K562 (cell line): ENCODE measurements at regions not wholly inside any gene's neighbourhood (a gene's known extent, or its start where the extent isn't known, plus 50 kb on each side); places are given as distances from the start of the nearest gene placed in this dataset.

Experiments used
- ATAC-seq: fragments of 200-7000 bp; cut with Tn5 transposase; 3 replicates; pipeline ENCODE4 v1.9.1; 2020; ENCODE audit warnings: moderate library complexity
- BruUV-seq: library from RNA; stranded (reverse); fragments of 400-500 nt; replicated peaks from 2 replicates; lab custom pipeline; 2021; lab: Mats Ljungman, UMichigan
- CTCF ChIA-PET: fragments of 300-600 bp; formaldehyde crosslinking; extraction: SDS; loops from one replicate; lab custom pipeline; 2021; ENCODE audit warnings: low intra/inter-chr PET ratio; lab: Yijun Ruan, JAX
- POLR2A ChIA-PET: fragments of 300-600, 350-650 bp; sonication (Branson Sonifier 250); formaldehyde crosslinking; extraction: SDS; loops from one replicate; lab custom pipeline; 2021; ENCODE audit warnings: antibody characterized with exemption, inconsistent platforms; lab: Yijun Ruan, JAX
- DNase-seq, 4 experiments: peaks; one replicate each; pipeline versions ENCODE4 v3.0.0 to v3.0.0-alpha.2; 2011 to 2018; ENCODE audit warnings: low spot score in 3 of 4, mixed read lengths in 3 of 4; ENCODE audit errors: extremely low read depth in 1 of 4
- FAIRE-seq: peaks from 2 replicates; lab custom pipeline; 2011; peaks lifted over from hg19 to GRCh38; lab: Jason Lieb, UNC
- H2AFZ ChIP-seq: 2 replicates; pipeline ENCODE4 v1.6.0; 2011; ENCODE audit warnings: low read depth, low read length, control low read depth, inconsistent platforms
- H3K27ac ChIP-seq: fragments of 200-600 bp; 3 replicates; pipeline ENCODE4 v1.8.0; 2011; ENCODE audit warnings: low read depth, mild to moderate bottlenecking, control low read depth, inconsistent platforms, low read length, moderate library complexity, mixed read lengths; ENCODE audit errors: extremely low read depth
- H3K27me3 ChIP-seq, 2 experiments: fragments of 300-600 bp in 1 of 2; 2 replicates in 1 of 2; 3 replicates in 1 of 2; pipeline versions ENCODE4 v1.6.0 to v1.8.0; 2011; ENCODE audit warnings: inconsistent platforms in 2 of 2, low read length in 2 of 2, mild to moderate bottlenecking in 1 of 2, mixed read lengths in 1 of 2, moderate library complexity in 1 of 2; ENCODE audit not compliant: control insufficient read depth in 2 of 2, insufficient read depth in 2 of 2
- H3K36me3 ChIP-seq: fragments of 300-600 bp; 3 replicates; pipeline ENCODE4 v1.8.0; 2011; ENCODE audit warnings: mild to moderate bottlenecking, low read length, inconsistent platforms; ENCODE audit not compliant: control insufficient read depth, insufficient read depth
- H3K4me1 ChIP-seq, 2 experiments: fragments of 200-600 bp in 1 of 2; replicated peaks in 1 of 2; 2 replicates in 1 of 2; 3 replicates in 1 of 2; pipeline versions ENCODE4 v1.5.1 to v1.8.0; 2011; ENCODE audit warnings: inconsistent platforms in 2 of 2, low read length in 2 of 2, mild to moderate bottlenecking in 1 of 2, mixed read lengths in 1 of 2, moderate library complexity in 1 of 2; ENCODE audit not compliant: control insufficient read depth in 2 of 2, insufficient read depth in 2 of 2
- H3K4me2 ChIP-seq: 2 replicates; pipeline ENCODE4 v1.6.1; 2011; ENCODE audit warnings: low read length, control low read depth, inconsistent platforms, mixed read lengths; ENCODE audit not compliant: insufficient read depth
- H3K4me3 ChIP-seq: fragments of 200-600 bp; sonication (generic), shearing (Covaris generic); 2 replicates; pipeline ENCODE4 v1.5.1; 2016; ENCODE audit warnings: control low read depth, inconsistent platforms
- H3K79me2 ChIP-seq: fragments of 200-600 bp; 3 replicates; pipeline ENCODE4 v1.8.0; 2011; ENCODE audit warnings: low read length, inconsistent platforms; ENCODE audit not compliant: control insufficient read depth, insufficient read depth
- H3K9ac ChIP-seq, 2 experiments: 2 replicates each; pipeline versions ENCODE4 v1.6.0 to v1.6.1; 2011; ENCODE audit warnings: low read depth in 2 of 2, low read length in 2 of 2, control low read depth in 1 of 2, inconsistent platforms in 1 of 2, mild to moderate bottlenecking in 1 of 2, mixed read lengths in 1 of 2; ENCODE audit not compliant: insufficient read depth in 1 of 2
- H3K9me1 ChIP-seq: one replicate; pipeline ENCODE4 v1.6.0; 2011; ENCODE audit warnings: inconsistent platforms, mild to moderate bottlenecking, low read length, moderate library complexity; ENCODE audit not compliant: control insufficient read depth, insufficient read depth
- H3K9me3 ChIP-seq: replicated peaks from 2 replicates; pipeline ENCODE4 v1.5.1; 2011; ENCODE audit warnings: low read depth, low read length, inconsistent platforms; ENCODE audit not compliant: control insufficient read depth, insufficient read depth
- H4K20me1 ChIP-seq: replicated peaks from 2 replicates; pipeline ENCODE4 v1.6.1; 2011; ENCODE audit warnings: low read length, inconsistent platforms, mixed read lengths; ENCODE audit not compliant: control insufficient read depth, insufficient read depth
- BRF1 ChIP-seq: IDR thresholded peaks from 3 replicates; pipeline ENCODE4 v1.6.1; 2011; ENCODE audit warnings: borderline replicate concordance, mild to moderate bottlenecking; ENCODE audit not compliant: insufficient read length; ENCODE audit errors: extremely low read depth
- ESRRB ChIP-seq: fragments of 250-450 bp; sonication (Bioruptor Pico); IDR thresholded peaks from 2 replicates; pipeline ENCODE4 v1.5.0; 2020; ENCODE audit warnings: mild to moderate bottlenecking, moderate library complexity, borderline replicate concordance
- KAT2B ChIP-seq: IDR thresholded peaks from one replicate; pipeline ENCODE4 v1.6.1; 2012; ENCODE audit warnings: low read depth, mild to moderate bottlenecking, control low read depth, inconsistent platforms, low read length, moderate library complexity
- LEF1 ChIP-seq: fragments of 450-650 bp; IDR thresholded peaks from 2 replicates; pipeline ENCODE4 v1.6.1; 2016; ENCODE audit warnings: mild to moderate bottlenecking
- PCBP1 ChIP-seq: fragments of 200-400 bp; formaldehyde crosslinking; IDR thresholded peaks from 2 replicates; pipeline ENCODE4 v1.6.1; 2018; ENCODE audit warnings: mild to moderate bottlenecking, low read depth, low read length; ENCODE audit not compliant: poor library complexity, severe bottlenecking
- PHF20 ChIP-seq: fragments of 450-650 bp; IDR thresholded peaks from 2 replicates; pipeline ENCODE4 v1.6.1; 2018; ENCODE audit not compliant: partially characterized antibody
- RFX7 ChIP-seq: fragments of 250-450 bp; sonication (Bioruptor Pico); IDR thresholded peaks from 2 replicates; pipeline ENCODE4 v1.5.1; 2021; ENCODE audit warnings: mild to moderate bottlenecking
- TBL1XR1 ChIP-seq, 2 experiments: IDR thresholded peaks; 2 replicates each; pipeline ENCODE4 v1.6.1; 2012; ENCODE audit warnings: improper control_type of control experiment in 2 of 2, low read length in 2 of 2, mild to moderate bottlenecking in 1 of 2
- WGBS: fragments of 100-300 bp; shearing (Covaris generic); methylation state at CpG from one replicate; pipeline ENCODE4 v1.1.6; 2016; ENCODE audit warnings: low coverage, mixed read lengths; ENCODE audit not compliant: insufficient coverage; ENCODE audit errors: missing lambda C conversion rate; 5-methylcytosine and 5-hydroxymethylcytosine counted together
- in situ Hi-C: fragments of 300-500 bp; cut with MboI; formaldehyde crosslinking; loops from 4 replicates; pipeline ENCODE4 v1.15.0; 2018; ENCODE audit warnings: inconsistent platforms, mixed read lengths
- intact Hi-C: fragments of 100-400 bp; cut with micrococcal nuclease; formaldehyde crosslinking; loops from 2 replicates; pipeline ENCODE4 v1.14.2; 2022
- TF ChIP-seq, protein P1 (sequence below): fragments of 250-450 bp; sonication (Bioruptor Pico); IDR thresholded peaks from 2 replicates; pipeline ENCODE4 v1.5.0; 2021; ENCODE audit warnings: mild to moderate bottlenecking, moderate library complexity
- TF ChIP-seq, protein P2 (sequence below): sonication (generic); formaldehyde crosslinking; IDR thresholded peaks from 2 replicates; pipeline ENCODE4 v1.4.0; 2020; ENCODE audit warnings: mild to moderate bottlenecking, missing genetic modification reagents
- TF ChIP-seq, protein P3 (sequence below): fragments of 250-450 bp; sonication (Bioruptor Pico); IDR thresholded peaks from 2 replicates; pipeline ENCODE4 v1.5.1; 2021; ENCODE audit warnings: mild to moderate bottlenecking

DNA sequence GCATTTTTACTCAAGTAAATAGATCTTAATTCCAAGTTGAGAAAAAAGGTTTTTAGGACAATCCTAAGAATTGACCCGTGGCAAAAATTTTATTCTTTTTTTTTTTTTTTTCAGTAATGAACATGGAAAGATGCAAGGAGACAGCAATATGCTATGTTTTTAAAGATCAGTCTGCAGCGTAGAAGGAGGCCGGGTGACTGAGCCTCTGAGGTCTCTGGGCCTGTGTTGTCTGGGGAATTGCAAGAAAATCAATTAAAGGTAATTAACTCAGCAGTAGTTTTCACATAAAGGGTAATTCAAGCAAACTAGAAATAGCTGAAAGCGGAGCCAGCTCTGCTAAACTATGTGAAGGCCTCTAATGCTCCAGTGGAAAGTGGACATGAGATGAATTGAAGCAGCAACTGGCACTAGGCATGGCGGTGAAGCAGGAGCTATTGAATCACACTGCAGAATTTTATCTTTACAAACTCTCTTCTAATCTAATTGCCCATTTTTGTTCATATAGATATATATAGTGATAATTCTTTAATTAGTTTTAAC lies 285.2 kb upstream of the ITGA1 start:
- H3K36me3 ChIP-seq: no peaks in the 10 kb centered on the region
- POLR2A ChIA-PET: no interaction called here
- no peak overlapping the region for H2AFZ ChIP-seq
- no peaks in the 10 kb centered on the region for H4K20me1 ChIP-seq
- no peaks in the 10 kb centered on the region for H3K4me1 ChIP-seq
- no peaks in the 10 kb centered on the region for H3K9me1 ChIP-seq
- H3K4me3 ChIP-seq: no peak overlapping the region
- H3K9me3 ChIP-seq: no peaks in the 10 kb centered on the region
- BruUV-seq: no TSS peak
- FAIRE-seq (no peak), DNase-seq (no peak), ATAC-seq (no peak)
- no peak overlapping the region for H3K9ac ChIP-seq
- no peak overlapping the region for H3K27ac ChIP-seq
- WGBS: 2% methylated on average over 5 of the region's 5 CpGs
- H3K4me2 ChIP-seq: no peak overlapping the region
- CTCF ChIA-PET: no interaction called here
- TF ChIP-seq, protein P1, sequence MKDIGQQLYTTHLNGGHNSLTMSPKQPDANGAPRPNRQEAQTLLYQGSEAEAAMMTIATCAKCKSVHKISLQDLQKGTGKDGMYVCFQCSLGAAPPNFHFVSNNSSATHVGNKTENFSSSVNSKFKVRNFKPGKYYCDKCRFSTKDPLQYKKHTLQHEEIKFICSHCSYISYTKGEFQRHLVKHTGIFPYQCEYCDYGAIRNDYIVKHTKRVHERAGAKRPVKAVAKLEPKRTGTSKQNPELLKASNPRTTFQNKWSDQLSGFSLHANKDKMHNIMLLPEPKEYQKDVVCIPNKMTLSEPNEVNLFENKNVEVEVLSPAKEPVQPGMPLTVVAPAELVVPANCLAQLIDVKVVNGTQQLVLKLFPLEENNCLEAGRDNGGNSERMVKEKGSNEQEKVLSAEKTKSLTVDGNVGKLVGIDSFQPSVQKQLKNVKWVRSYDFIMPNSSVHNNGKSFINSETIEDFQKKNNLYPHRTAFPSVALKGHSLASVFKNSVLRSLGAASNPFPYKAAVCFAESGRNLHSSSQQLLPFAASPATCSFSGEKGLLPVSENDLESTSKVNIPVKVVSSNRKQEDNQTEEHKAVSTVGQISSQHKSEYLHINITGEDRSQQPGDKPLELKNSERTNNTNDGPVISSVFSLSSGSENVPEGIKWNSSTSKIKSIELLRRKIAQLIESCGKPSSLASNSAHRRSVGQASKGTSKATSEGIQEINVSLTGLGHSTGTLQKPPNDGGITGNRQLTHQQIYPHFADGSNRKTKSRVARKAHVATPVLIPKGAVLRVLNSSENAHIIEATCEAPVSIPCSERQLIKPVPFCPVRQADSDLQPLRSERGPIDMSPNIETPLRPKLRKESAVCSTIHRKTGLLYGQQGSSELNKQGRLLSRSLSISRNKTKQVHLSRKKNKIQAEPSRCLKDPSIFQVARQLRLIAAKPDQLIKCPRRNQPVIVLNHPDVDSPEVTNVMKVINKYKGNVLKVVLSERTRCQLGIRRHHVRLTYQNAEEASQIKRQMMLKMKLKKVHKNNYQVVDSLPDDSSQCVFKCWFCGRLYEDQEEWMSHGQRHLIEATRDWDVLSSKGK: no peak
- TF ChIP-seq TBL1XR1 (IDR thresholded peaks at IDR 0.05; ENCODE audit: low read length in 2 of 2) (no peak), RFX7 (CRISPR knock-in tag) (no peak), PCBP1 (no peak), PHF20 (no peak), BRF1 (no peak), LEF1 (no peak), ESRRB (CRISPR knock-in tag) (no peak), KAT2B (no peak)
- TF ChIP-seq, protein P2, sequence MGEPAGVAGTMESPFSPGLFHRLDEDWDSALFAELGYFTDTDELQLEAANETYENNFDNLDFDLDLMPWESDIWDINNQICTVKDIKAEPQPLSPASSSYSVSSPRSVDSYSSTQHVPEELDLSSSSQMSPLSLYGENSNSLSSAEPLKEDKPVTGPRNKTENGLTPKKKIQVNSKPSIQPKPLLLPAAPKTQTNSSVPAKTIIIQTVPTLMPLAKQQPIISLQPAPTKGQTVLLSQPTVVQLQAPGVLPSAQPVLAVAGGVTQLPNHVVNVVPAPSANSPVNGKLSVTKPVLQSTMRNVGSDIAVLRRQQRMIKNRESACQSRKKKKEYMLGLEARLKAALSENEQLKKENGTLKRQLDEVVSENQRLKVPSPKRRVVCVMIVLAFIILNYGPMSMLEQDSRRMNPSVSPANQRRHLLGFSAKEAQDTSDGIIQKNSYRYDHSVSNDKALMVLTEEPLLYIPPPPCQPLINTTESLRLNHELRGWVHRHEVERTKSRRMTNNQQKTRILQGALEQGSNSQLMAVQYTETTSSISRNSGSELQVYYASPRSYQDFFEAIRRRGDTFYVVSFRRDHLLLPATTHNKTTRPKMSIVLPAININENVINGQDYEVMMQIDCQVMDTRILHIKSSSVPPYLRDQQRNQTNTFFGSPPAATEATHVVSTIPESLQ (CRISPR knock-in tag): no peak
- TF ChIP-seq, protein P3, sequence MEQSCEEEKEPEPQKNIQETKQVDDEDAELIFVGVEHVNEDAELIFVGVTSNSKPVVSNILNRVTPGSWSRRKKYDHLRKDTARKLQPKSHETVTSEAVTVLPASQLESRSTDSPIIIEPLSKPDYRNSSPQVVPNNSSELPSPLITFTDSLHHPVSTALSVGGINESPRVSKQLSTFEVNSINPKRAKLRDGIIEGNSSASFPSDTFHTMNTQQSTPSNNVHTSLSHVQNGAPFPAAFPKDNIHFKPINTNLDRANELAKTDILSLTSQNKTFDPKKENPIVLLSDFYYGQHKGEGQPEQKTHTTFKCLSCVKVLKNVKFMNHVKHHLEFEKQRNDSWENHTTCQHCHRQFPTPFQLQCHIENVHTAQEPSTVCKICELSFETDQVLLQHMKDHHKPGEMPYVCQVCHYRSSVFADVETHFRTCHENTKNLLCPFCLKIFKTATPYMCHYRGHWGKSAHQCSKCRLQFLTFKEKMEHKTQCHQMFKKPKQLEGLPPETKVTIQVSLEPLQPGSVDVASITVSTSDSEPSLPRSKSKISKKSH (CRISPR knock-in tag): no peak
- intact Hi-C loops (no loop called here), in situ Hi-C loops (no loop called here)
- H3K27me3 ChIP-seq: no peaks in the 10 kb centered on the region
- H3K79me2 ChIP-seq: no peaks in the 10 kb centered on the region
